SK-N-SH (cell line): ENCODE measurements at regions not wholly inside any gene's neighbourhood (a gene's known extent, or its start where the extent isn't known, plus 50 kb on each side); places are given as distances from the start of the nearest gene placed in this dataset.

Source experiments
- CTCF ChIA-PET: fragments of 300-600, 350-600 bp; formaldehyde crosslinking; extraction: SDS; loops from one replicate; lab custom pipeline; 2021; lab: Yijun Ruan, JAX
- POLR2A ChIA-PET: fragments of 350-600 bp; sonication (Branson Sonifier 250); formaldehyde crosslinking; extraction: SDS; loops from one replicate; lab custom pipeline; 2020; ENCODE audit warnings: antibody characterized with exemption, inconsistent platforms; lab: Yijun Ruan, JAX
- DNase-seq: peaks from one replicate; pipeline ENCODE4 v3.0.0; 2012
- H2AFZ ChIP-seq: fragments of 200-600 bp; sonication (generic); 2 replicates; pipeline ENCODE4 v1.8.1; 2016; ENCODE audit warnings: antibody characterized with exemption, mild to moderate bottlenecking, low read depth
- H3F3A ChIP-seq: fragments of 200-600 bp; sonication (generic); replicated peaks from 2 replicates; pipeline ENCODE3; 2016; ENCODE audit warnings: antibody characterized with exemption, mild to moderate bottlenecking; ENCODE audit not compliant: insufficient read depth
- H3K27ac ChIP-seq, 2 experiments: fragments of 200-500 bp in 1 of 2; fragments of 200-600 bp in 1 of 2; sonication (Bioruptor generic) in 1 of 2; sonication (generic), shearing (Covaris generic) in 1 of 2; 2 replicates each; pipeline versions ENCODE4 v1.5.1 to v1.6.1; 2014 to 2016; ENCODE audit warnings: low read depth in 2 of 2, inconsistent platforms in 1 of 2, low read length in 1 of 2, mild to moderate bottlenecking in 1 of 2, mixed read lengths in 1 of 2
- H3K27me3 ChIP-seq: fragments of 200-600 bp; sonication (generic), shearing (Covaris generic); 2 replicates; pipeline ENCODE4 v1.6.1; 2016; ENCODE audit warnings: mixed run types; ENCODE audit not compliant: insufficient read depth
- H3K36me3 ChIP-seq, 2 experiments: fragments of 200-500 bp in 1 of 2; fragments of 200-600 bp in 1 of 2; sonication (Bioruptor generic) in 1 of 2; sonication (generic) in 1 of 2; replicated peaks in 1 of 2; 2 replicates each; pipeline versions ENCODE3 to v1.5.1; 2014 to 2016; ENCODE audit warnings: low read length in 1 of 2, mild to moderate bottlenecking in 1 of 2; ENCODE audit not compliant: insufficient read depth in 2 of 2, control insufficient read depth in 1 of 2
- H3K4me1 ChIP-seq, 2 experiments: fragments of 200-500 bp in 1 of 2; fragments of 200-600 bp in 1 of 2; sonication (Bioruptor generic) in 1 of 2; sonication (generic), shearing (Covaris generic) in 1 of 2; 2 replicates each; pipeline versions ENCODE4 v1.5.1 to v1.6.1; 2014 to 2016; ENCODE audit warnings: low read depth in 1 of 2, low read length in 1 of 2, mixed run types in 1 of 2; ENCODE audit not compliant: insufficient read depth in 2 of 2, control insufficient read depth in 1 of 2
- H3K4me2 ChIP-seq: fragments of 200-600 bp; sonication (generic), shearing (Covaris generic); 2 replicates; pipeline ENCODE4 v1.6.1; 2017; ENCODE audit warnings: mixed run types
- H3K4me3 ChIP-seq, 2 experiments: fragments of 200-500 bp in 1 of 2; fragments of 200-600 bp in 1 of 2; sonication (Bioruptor generic) in 1 of 2; sonication (generic), shearing (Covaris generic) in 1 of 2; 2 replicates each; pipeline versions ENCODE4 v1.5.1 to v1.8.1; 2014 to 2016; ENCODE audit warnings: low read depth in 2 of 2, inconsistent platforms in 1 of 2, low read length in 1 of 2, mild to moderate bottlenecking in 1 of 2, mixed read lengths in 1 of 2, moderate library complexity in 1 of 2
- H3K79me2 ChIP-seq: fragments of 200-600 bp; sonication (generic); 2 replicates; pipeline ENCODE4 v1.8.1; 2017; ENCODE audit warnings: mild to moderate bottlenecking; ENCODE audit not compliant: insufficient read depth
- H3K9ac ChIP-seq: fragments of 200-600 bp; sonication (generic); 2 replicates; pipeline ENCODE4 v1.6.1; 2017; ENCODE audit warnings: mixed run types
- H3K9me2 ChIP-seq: fragments of 200-600 bp; sonication (generic); 2 replicates; pipeline ENCODE4 v1.6.1; 2017; ENCODE audit warnings: mixed run types
- H3K9me3 ChIP-seq: fragments of 200-600 bp; sonication (generic); 2 replicates; pipeline ENCODE4 v1.6.1; 2017; ENCODE audit warnings: mixed run types, mild to moderate bottlenecking, moderate library complexity
- H4K20me1 ChIP-seq: fragments of 200-600 bp; sonication (generic); 2 replicates; pipeline ENCODE4 v1.6.1; 2017; ENCODE audit warnings: mild to moderate bottlenecking, mixed run types; ENCODE audit not compliant: insufficient read depth
- FOXM1 ChIP-seq: IDR thresholded peaks from 2 replicates; pipeline ENCODE4 v1.4.0; 2012; ENCODE audit warnings: low read depth, mild to moderate bottlenecking
- GABPA ChIP-seq: IDR thresholded peaks from 2 replicates; pipeline ENCODE4 v1.4.0; 2012; ENCODE audit warnings: low read depth, mild to moderate bottlenecking
- GATA2 ChIP-seq: sonication (generic); formaldehyde crosslinking; IDR thresholded peaks from 2 replicates; pipeline ENCODE4 v1.5.0; 2020; ENCODE audit warnings: mild to moderate bottlenecking, missing genetic modification reagents
- IRF3 ChIP-seq: fragments of 150-350 bp; IDR thresholded peaks from 2 replicates; pipeline ENCODE4 v1.6.1; 2016; ENCODE audit warnings: mild to moderate bottlenecking, low read depth, low read length
- MEF2A ChIP-seq: IDR thresholded peaks from 2 replicates; pipeline ENCODE4 v1.4.0; 2012; ENCODE audit warnings: low read depth, borderline replicate concordance
- MXI1 ChIP-seq: IDR thresholded peaks from 2 replicates; pipeline ENCODE4 v1.6.1; 2012; ENCODE audit warnings: mild to moderate bottlenecking, low read depth, low read length, improper control_type of control experiment
- NFIC ChIP-seq: IDR thresholded peaks from 2 replicates; pipeline ENCODE4 v1.4.0; 2012; ENCODE audit warnings: borderline replicate concordance
- NRF1 ChIP-seq: IDR thresholded peaks from 2 replicates; pipeline ENCODE4 v1.6.1; 2012; ENCODE audit warnings: low read depth, mild to moderate bottlenecking, low read length
- POLR2AphosphoS5 ChIP-seq: IDR thresholded peaks from 2 replicates; pipeline ENCODE4 v1.6.1; 2012; ENCODE audit warnings: low read depth, low read length
- RAD21 ChIP-seq: IDR thresholded peaks from 2 replicates; pipeline ENCODE4 v1.6.1; 2012; ENCODE audit warnings: mild to moderate bottlenecking, low read length
- RCOR1 ChIP-seq: fragments of 150-350 bp; IDR thresholded peaks from 2 replicates; pipeline ENCODE4 v1.6.1; 2017; ENCODE audit warnings: antibody characterized with exemption, low read length
- SIN3A ChIP-seq: IDR thresholded peaks from 2 replicates; pipeline ENCODE4 v1.6.1; 2012; ENCODE audit warnings: low read depth, mild to moderate bottlenecking, low read length, moderate library complexity, borderline replicate concordance
- TAF1 ChIP-seq: IDR thresholded peaks from 2 replicates; pipeline ENCODE4 v1.6.1; 2012; ENCODE audit warnings: low read depth, mild to moderate bottlenecking, low read length, moderate library complexity, borderline replicate concordance
- USF2 ChIP-seq: fragments of 150-350 bp; IDR thresholded peaks from 2 replicates; pipeline ENCODE4 v1.6.1; 2017; ENCODE audit warnings: antibody characterized with exemption, low read length, low read depth, borderline replicate concordance
- YY1 ChIP-seq: IDR thresholded peaks from 2 replicates; pipeline ENCODE4 v1.4.0; 2012; ENCODE audit warnings: low read depth, mild to moderate bottlenecking
- WGBS: methylation state at CpG from one replicate; pipeline ENCODE4 v1.1.6; 2017; ENCODE audit warnings: low lambda C conversion rate; 5-methylcytosine and 5-hydroxymethylcytosine counted together
- TF ChIP-seq, protein P1 (sequence below): IDR thresholded peaks from 2 replicates; pipeline ENCODE4 v1.6.1; 2012; ENCODE audit warnings: mild to moderate bottlenecking, low read depth, low read length, moderate library complexity
- TF ChIP-seq, protein P2 (sequence below): IDR thresholded peaks from 2 replicates; pipeline ENCODE4 v1.4.0; 2012; ENCODE audit warnings: low read depth, borderline replicate concordance
- TF ChIP-seq, protein P3 (sequence below): IDR thresholded peaks from 2 replicates; pipeline ENCODE4; 2012

DNA sequence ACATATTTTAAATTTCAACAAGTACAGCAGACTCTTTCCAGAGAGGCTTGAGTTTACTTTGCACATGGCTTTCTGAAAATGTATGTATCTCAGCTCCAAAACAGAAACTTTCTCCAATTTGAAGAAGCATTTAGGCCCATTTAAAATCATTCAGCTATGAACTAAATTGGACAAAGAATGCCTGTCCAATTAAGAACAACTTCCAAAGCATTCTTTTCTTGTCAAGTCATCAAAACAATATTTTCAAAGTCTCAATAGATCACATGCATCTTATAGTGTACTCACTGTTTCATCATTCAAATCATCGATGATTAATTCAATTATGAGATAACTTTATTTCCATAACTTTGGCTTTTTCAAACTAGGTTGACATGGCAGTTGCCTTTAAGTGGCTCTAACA lies 95.2 kb downstream of the KBTBD8 start:
- Histone ChIP-seq H3K9me2 (no peaks in the 10 kb centered on the region), H3K79me2 (no peaks in the 10 kb centered on the region), H2AFZ (no peak overlapping the region), H3F3A (no peaks in the 10 kb centered on the region), H3K4me3 (no peak overlapping the region), H3K4me2 (no peak overlapping the region), H3K27ac (no peak overlapping the region), H3K9ac (no peak overlapping the region), H3K9me3 (no peaks in the 10 kb centered on the region), H3K36me3 (no peaks in the 10 kb centered on the region), H4K20me1 (no peaks in the 10 kb centered on the region), H3K27me3 (no peaks in the 10 kb centered on the region), H3K4me1 (no peaks in the 10 kb centered on the region)
- no peak for DNase-seq
- TF ChIP-seq RAD21 (no peak), GATA2 (CRISPR knock-in tag) (no peak), NFIC (no peak), TAF1 (no peak), POLR2AphosphoS5 (no peak), SIN3A (no peak), MEF2A (no peak), YY1 (no peak), RCOR1 (no peak), FOXM1 (no peak), NRF1 (no peak), IRF3 (no peak), MXI1 (no peak), USF2 (no peak), GABPA (no peak)
- TF ChIP-seq, protein P1, sequence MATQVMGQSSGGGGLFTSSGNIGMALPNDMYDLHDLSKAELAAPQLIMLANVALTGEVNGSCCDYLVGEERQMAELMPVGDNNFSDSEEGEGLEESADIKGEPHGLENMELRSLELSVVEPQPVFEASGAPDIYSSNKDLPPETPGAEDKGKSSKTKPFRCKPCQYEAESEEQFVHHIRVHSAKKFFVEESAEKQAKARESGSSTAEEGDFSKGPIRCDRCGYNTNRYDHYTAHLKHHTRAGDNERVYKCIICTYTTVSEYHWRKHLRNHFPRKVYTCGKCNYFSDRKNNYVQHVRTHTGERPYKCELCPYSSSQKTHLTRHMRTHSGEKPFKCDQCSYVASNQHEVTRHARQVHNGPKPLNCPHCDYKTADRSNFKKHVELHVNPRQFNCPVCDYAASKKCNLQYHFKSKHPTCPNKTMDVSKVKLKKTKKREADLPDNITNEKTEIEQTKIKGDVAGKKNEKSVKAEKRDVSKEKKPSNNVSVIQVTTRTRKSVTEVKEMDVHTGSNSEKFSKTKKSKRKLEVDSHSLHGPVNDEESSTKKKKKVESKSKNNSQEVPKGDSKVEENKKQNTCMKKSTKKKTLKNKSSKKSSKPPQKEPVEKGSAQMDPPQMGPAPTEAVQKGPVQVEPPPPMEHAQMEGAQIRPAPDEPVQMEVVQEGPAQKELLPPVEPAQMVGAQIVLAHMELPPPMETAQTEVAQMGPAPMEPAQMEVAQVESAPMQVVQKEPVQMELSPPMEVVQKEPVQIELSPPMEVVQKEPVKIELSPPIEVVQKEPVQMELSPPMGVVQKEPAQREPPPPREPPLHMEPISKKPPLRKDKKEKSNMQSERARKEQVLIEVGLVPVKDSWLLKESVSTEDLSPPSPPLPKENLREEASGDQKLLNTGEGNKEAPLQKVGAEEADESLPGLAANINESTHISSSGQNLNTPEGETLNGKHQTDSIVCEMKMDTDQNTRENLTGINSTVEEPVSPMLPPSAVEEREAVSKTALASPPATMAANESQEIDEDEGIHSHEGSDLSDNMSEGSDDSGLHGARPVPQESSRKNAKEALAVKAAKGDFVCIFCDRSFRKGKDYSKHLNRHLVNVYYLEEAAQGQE = no peak
- TF ChIP-seq, protein P2, sequence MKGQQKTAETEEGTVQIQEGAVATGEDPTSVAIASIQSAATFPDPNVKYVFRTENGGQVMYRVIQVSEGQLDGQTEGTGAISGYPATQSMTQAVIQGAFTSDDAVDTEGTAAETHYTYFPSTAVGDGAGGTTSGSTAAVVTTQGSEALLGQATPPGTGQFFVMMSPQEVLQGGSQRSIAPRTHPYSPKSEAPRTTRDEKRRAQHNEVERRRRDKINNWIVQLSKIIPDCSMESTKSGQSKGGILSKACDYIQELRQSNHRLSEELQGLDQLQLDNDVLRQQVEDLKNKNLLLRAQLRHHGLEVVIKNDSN = no peak
- TF ChIP-seq, protein P3, sequence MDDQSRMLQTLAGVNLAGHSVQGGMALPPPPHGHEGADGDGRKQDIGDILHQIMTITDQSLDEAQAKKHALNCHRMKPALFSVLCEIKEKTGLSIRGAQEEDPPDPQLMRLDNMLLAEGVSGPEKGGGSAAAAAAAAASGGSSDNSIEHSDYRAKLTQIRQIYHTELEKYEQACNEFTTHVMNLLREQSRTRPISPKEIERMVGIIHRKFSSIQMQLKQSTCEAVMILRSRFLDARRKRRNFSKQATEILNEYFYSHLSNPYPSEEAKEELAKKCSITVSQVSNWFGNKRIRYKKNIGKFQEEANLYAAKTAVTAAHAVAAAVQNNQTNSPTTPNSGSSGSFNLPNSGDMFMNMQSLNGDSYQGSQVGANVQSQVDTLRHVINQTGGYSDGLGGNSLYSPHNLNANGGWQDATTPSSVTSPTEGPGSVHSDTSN = no peak
- POLR2A ChIA-PET = no interaction called here
- WGBS = 49% methylated on average over 1 of the region's 1 CpG
- CTCF ChIA-PET = interaction anchor here (2.0 to 2.8 kb wide), 2 partner anchors 17 to 155 kb away, joined by 5 to 11 read pairs; no protein-coding TSS in a partner anchor
